IMR-90 (cell line): ENCODE measurements at regions not wholly inside any gene's neighbourhood (a gene's known extent, or its start where the extent isn't known, plus 50 kb on each side); places are given as distances from the start of the nearest gene placed in this dataset.

Experiments
- ATAC-seq: fragments of 200-7000 bp; cut with Tn5 transposase; 2 replicates; pipeline ENCODE4 v1.9.1; 2020; ENCODE audit warnings: low read depth, mild to moderate bottlenecking, moderate library complexity
- BruUV-seq: library from RNA; stranded (reverse); fragments of 400-500 nt; replicated peaks from 2 replicates; lab custom pipeline; 2021; lab: Mats Ljungman, UMichigan
- CTCF ChIA-PET: fragments of 300-600 bp; formaldehyde crosslinking; extraction: SDS; loops from one replicate; lab custom pipeline; 2021; ENCODE audit warnings: antibody characterized with exemption; lab: Yijun Ruan, JAX
- POLR2A ChIA-PET: fragments of 300-600 bp; sonication (Branson Sonifier 250); formaldehyde crosslinking; loops from one replicate; lab custom pipeline; 2022; ENCODE audit warnings: antibody characterized with exemption; ENCODE audit not compliant: unreplicated experiment; lab: Charles Lee
- DNase-seq: peaks from one replicate; pipeline ENCODE4 v3.0.0; 2013
- H2AFZ ChIP-seq: replicated peaks from 2 replicates; pipeline ENCODE3; 2013; ENCODE audit warnings: low read length, mild to moderate bottlenecking; ENCODE audit not compliant: poor library complexity
- H2AK5ac ChIP-seq: 2 replicates; pipeline ENCODE4 v1.6.1; 2013; ENCODE audit warnings: low read depth, low read length, inconsistent platforms
- H2AK9ac ChIP-seq: replicated peaks from 2 replicates; pipeline ENCODE3; 2013; ENCODE audit warnings: mild to moderate bottlenecking, low read depth, low read length, moderate library complexity; ENCODE audit not compliant: poor library complexity
- H2BK120ac ChIP-seq: 2 replicates; pipeline ENCODE4 v1.6.1; 2013; ENCODE audit warnings: low read depth, low read length, inconsistent platforms
- H2BK15ac ChIP-seq: 3 replicates; pipeline ENCODE4 v1.6.1; 2013; ENCODE audit warnings: low read depth, low read length, inconsistent platforms
- H2BK20ac ChIP-seq: 2 replicates; pipeline ENCODE4 v1.6.1; 2013; ENCODE audit warnings: low read depth, mild to moderate bottlenecking, inconsistent platforms, low read length, moderate library complexity
- H2BK5ac ChIP-seq: 2 replicates; pipeline ENCODE4 v1.6.1; 2013; ENCODE audit warnings: mild to moderate bottlenecking, low read depth, low read length, inconsistent platforms; ENCODE audit not compliant: poor library complexity, severe bottlenecking
- H3K14ac ChIP-seq: replicated peaks from 2 replicates; pipeline ENCODE4 v1.6.1; 2013; ENCODE audit warnings: low read depth, low read length, inconsistent platforms
- H3K18ac ChIP-seq: 2 replicates; pipeline ENCODE4 v1.6.1; 2013; ENCODE audit warnings: low read depth, low read length, control low read depth
- H3K23ac ChIP-seq: 2 replicates; pipeline ENCODE4 v1.6.1; 2013; ENCODE audit warnings: low read depth, low read length, inconsistent platforms
- H3K27ac ChIP-seq: 2 replicates; pipeline ENCODE4 v1.5.1; 2013; ENCODE audit warnings: mild to moderate bottlenecking, control low read depth, low read length; ENCODE audit not compliant: insufficient read depth
- H3K27me3 ChIP-seq: 2 replicates; pipeline ENCODE4 v1.6.1; 2013; ENCODE audit warnings: low read length; ENCODE audit not compliant: control insufficient read depth, insufficient read depth
- H3K36me3 ChIP-seq: 2 replicates; pipeline ENCODE4 v1.6.1; 2013; ENCODE audit warnings: low read length, mixed read lengths; ENCODE audit not compliant: control insufficient read depth, insufficient read depth
- H3K4ac ChIP-seq: 2 replicates; pipeline ENCODE4 v1.6.1; 2013; ENCODE audit warnings: low read depth, low read length, inconsistent platforms
- H3K4me1 ChIP-seq: 2 replicates; pipeline ENCODE4 v1.6.1; 2013; ENCODE audit warnings: low read length, mixed read lengths; ENCODE audit not compliant: control insufficient read depth, insufficient read depth
- H3K4me2 ChIP-seq: 2 replicates; pipeline ENCODE4 v1.6.1; 2013; ENCODE audit warnings: low read depth, mild to moderate bottlenecking, control low read depth, low read length, moderate library complexity
- H3K4me3 ChIP-seq: 2 replicates; pipeline ENCODE4 v1.5.1; 2013; ENCODE audit warnings: low read depth, mild to moderate bottlenecking, control low read depth, low read length, moderate library complexity; ENCODE audit not compliant: insufficient read depth
- H3K56ac ChIP-seq: 2 replicates; pipeline ENCODE4 v1.6.1; 2013; ENCODE audit warnings: low read length, inconsistent platforms; ENCODE audit not compliant: insufficient read depth; ENCODE audit errors: extremely low read depth
- H3K79me1 ChIP-seq, 2 experiments: 2 replicates each; pipeline ENCODE4 v1.6.1; 2013; ENCODE audit warnings: low read length in 2 of 2, inconsistent platforms in 1 of 2, low read depth in 1 of 2
- H3K9ac ChIP-seq: 2 replicates; pipeline ENCODE4 v1.6.1; 2013; ENCODE audit warnings: low read depth, low read length, control low read depth
- H3K9me1 ChIP-seq: 2 replicates; pipeline ENCODE4 v1.6.1; 2013; ENCODE audit warnings: low read length, inconsistent platforms; ENCODE audit not compliant: insufficient read depth
- H3K9me3 ChIP-seq: 2 replicates; pipeline ENCODE4 v1.6.1; 2013; ENCODE audit warnings: low read length; ENCODE audit not compliant: control insufficient read depth, insufficient read depth
- H4K20me1 ChIP-seq: 2 replicates; pipeline ENCODE4 v1.6.1; 2013; ENCODE audit warnings: low read length, inconsistent platforms; ENCODE audit not compliant: insufficient read depth
- H4K5ac ChIP-seq: 2 replicates; pipeline ENCODE4 v1.6.1; 2013; ENCODE audit warnings: mild to moderate bottlenecking, low read depth, low read length, control low read depth
- H4K8ac ChIP-seq, 2 experiments: 2 replicates each; pipeline ENCODE4 v1.6.1; 2013; ENCODE audit warnings: low read depth in 2 of 2, low read length in 2 of 2, control low read depth in 1 of 2, inconsistent platforms in 1 of 2
- H4K91ac ChIP-seq: 2 replicates; pipeline ENCODE4 v1.6.1; 2013; ENCODE audit warnings: low read depth, low read length, inconsistent platforms; ENCODE audit not compliant: insufficient read depth
- CEBPB ChIP-seq: IDR thresholded peaks from 2 replicates; pipeline ENCODE4 v1.6.1; 2012; ENCODE audit warnings: low read depth, low read length, improper control_type of control experiment
- CTCF ChIP-seq: conservative IDR thresholded peaks from 2 replicates; pipeline ENCODE4 v1.5.1; 2012; ENCODE audit warnings: mild to moderate bottlenecking, low read depth, low read length, improper control_type of control experiment
- FOS ChIP-seq: fragments of 150-350 bp; IDR thresholded peaks from 2 replicates; pipeline ENCODE4 v1.6.1; 2016; ENCODE audit warnings: low read depth, low read length
- MAFK ChIP-seq: IDR thresholded peaks from 2 replicates; pipeline ENCODE4 v1.6.1; 2012; ENCODE audit warnings: low read depth, low read length, improper control_type of control experiment
- MXI1 ChIP-seq: IDR thresholded peaks from 2 replicates; pipeline ENCODE4 v1.6.1; 2012; ENCODE audit warnings: low read depth, mild to moderate bottlenecking, low read length, moderate library complexity, borderline replicate concordance
- NFE2L2 ChIP-seq: fragments of 150-350 bp; IDR thresholded peaks from 2 replicates; pipeline ENCODE4 v1.6.1; 2016; ENCODE audit warnings: low read depth, mild to moderate bottlenecking, low read length
- RFX5 ChIP-seq: IDR thresholded peaks from 2 replicates; pipeline ENCODE4 v1.8.0; 2012; ENCODE audit warnings: low read depth, mild to moderate bottlenecking, low read length, moderate library complexity
- SMC3 ChIP-seq: fragments of 150-350 bp; IDR thresholded peaks from 2 replicates; pipeline ENCODE4 v1.6.1; 2016; ENCODE audit warnings: low read depth, mild to moderate bottlenecking, antibody characterized with exemption, low read length, moderate library complexity
- WGBS, 2 experiments: methylation state at CpG; one replicate each; pipeline versions ENCODE4 v1.1.5 to v1.1.7; 2013; ENCODE audit warnings: missing lambda C conversion rate in 2 of 2; ENCODE audit not compliant: insufficient read length in 1 of 2; ENCODE audit errors: extremely low coverage in 2 of 2; 5-methylcytosine and 5-hydroxymethylcytosine counted together
- dilution Hi-C: fragments of 300-500 bp; cut with HindIII; formaldehyde crosslinking; loops from one replicate; pipeline ENCODE4 v1.14.3; 2018; ENCODE audit warnings: low sequenced_read_pairs; ENCODE audit not compliant: unreplicated experiment
- in situ Hi-C: fragments of 300-500 bp; cut with MboI; formaldehyde crosslinking; loops from 3 replicates; pipeline ENCODE4 v1.14.3; 2019; ENCODE audit warnings: low sequenced_read_pairs, inconsistent platforms, mixed read lengths
- intact Hi-C: fragments of 100-400 bp; cut with micrococcal nuclease; formaldehyde crosslinking; loops from 2 replicates; pipeline ENCODE4 v1.10.0; 2022
- TF ChIP-seq, protein P1 (sequence below): fragments of 150-350 bp; IDR thresholded peaks from 2 replicates; pipeline ENCODE4 v1.6.1; 2016; ENCODE audit warnings: low read depth, mild to moderate bottlenecking, low read length, moderate library complexity, borderline replicate concordance

DNA sequence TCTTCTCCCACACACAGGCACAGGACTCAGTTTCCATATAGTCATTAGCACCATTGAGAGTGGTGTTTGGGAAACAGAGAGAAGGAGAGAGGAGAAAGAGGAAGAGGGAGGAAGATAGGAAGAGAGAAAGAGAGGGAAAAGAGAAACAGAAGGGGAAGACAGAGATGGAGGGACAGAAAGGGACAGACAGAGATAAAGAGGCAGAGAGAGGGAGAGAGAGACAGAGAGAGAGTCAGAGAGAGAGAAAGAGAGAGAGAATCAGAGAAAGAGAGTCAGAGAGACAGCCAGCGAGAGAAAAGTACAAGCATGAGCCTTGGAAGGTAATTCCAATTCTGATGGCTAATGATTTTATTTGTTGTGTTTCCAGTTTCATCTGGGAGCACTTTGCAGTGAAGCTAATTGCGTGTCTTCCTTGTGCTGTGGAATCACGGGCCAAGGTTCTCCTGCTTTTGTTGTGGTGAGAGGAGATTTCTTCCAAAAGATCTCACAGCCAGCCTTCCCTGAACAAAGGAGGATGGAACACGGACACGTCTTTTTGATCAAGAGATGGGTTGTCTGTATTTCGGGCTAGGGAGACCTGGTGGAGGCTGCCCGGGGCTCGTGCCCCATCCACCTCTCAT is 153.6 kb upstream of the TWIST2 start:
- no peak overlapping the region for H2BK15ac ChIP-seq
- H3K14ac ChIP-seq, result no peak overlapping the region
- H2BK20ac ChIP-seq, result no peak overlapping the region
- in situ Hi-C loops (no loop called here), intact Hi-C loops (no loop called here), dilution Hi-C loops (no loop called here)
- H2BK120ac ChIP-seq, result no peak overlapping the region
- no peak overlapping the region for H3K4me2 ChIP-seq
- 0 out of 2 replicates have a peak, but pooled peaks cover 2% of the 10 kb centered on the region for H3K9me1 ChIP-seq
- no peak overlapping the region for H2AK9ac ChIP-seq
- no peak overlapping the region for H3K9ac ChIP-seq
- H3K36me3 ChIP-seq, result no peaks in the 10 kb centered on the region
- H4K8ac ChIP-seq, result no peak overlapping the region
- no peak overlapping the region for H2AK5ac ChIP-seq
- ATAC-seq (no peak), DNase-seq (no peak)
- H3K79me1 ChIP-seq, result no peaks in the 10 kb centered on the region
- no peak overlapping the region for H3K27ac ChIP-seq
- ChIA-PET CTCF (interaction anchor here (1.0 kb wide), 1 partner anchor 91 kb away, joined by 3 read pairs; no protein-coding TSS in a partner anchor), POLR2A (no interaction called here)
- no peak overlapping the region for H3K4ac ChIP-seq
- H4K5ac ChIP-seq, result no peak overlapping the region
- no peak for TF ChIP-seq SMC3
- TF ChIP-seq, protein P1, sequence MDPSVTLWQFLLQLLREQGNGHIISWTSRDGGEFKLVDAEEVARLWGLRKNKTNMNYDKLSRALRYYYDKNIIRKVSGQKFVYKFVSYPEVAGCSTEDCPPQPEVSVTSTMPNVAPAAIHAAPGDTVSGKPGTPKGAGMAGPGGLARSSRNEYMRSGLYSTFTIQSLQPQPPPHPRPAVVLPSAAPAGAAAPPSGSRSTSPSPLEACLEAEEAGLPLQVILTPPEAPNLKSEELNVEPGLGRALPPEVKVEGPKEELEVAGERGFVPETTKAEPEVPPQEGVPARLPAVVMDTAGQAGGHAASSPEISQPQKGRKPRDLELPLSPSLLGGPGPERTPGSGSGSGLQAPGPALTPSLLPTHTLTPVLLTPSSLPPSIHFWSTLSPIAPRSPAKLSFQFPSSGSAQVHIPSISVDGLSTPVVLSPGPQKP, result no peak
- TF ChIP-seq RFX5, result no peak
- no peak for TF ChIP-seq MXI1
- no peak for TF ChIP-seq FOS
- TF ChIP-seq CEBPB, result no peak
- TF ChIP-seq MAFK, result no peak
- TF ChIP-seq NFE2L2, result no peak
- TF ChIP-seq CTCF, result no peak
- H3K27me3 ChIP-seq, result no peaks in the 10 kb centered on the region
- no peak overlapping the region for H2AFZ ChIP-seq
- no peaks in the 10 kb centered on the region for H3K9me3 ChIP-seq
- H3K4me3 ChIP-seq, result no peak overlapping the region
- H3K56ac ChIP-seq, result no peak overlapping the region
- H2BK5ac ChIP-seq, result no peak overlapping the region
- no peak overlapping the region for H4K91ac ChIP-seq
- WGBS, 2 experiments, result 100% methylated on average over 1 of the region's 8 CpGs; no CpG with 5 or more reads in 1 of the 2 experiments
- peaks cover 1% of the 10 kb centered on the region; the same call in 1 of the 2 replicates for H3K4me1 ChIP-seq
- BruUV-seq, result no TSS peak
- no peak overlapping the region for H3K18ac ChIP-seq
- H4K20me1 ChIP-seq, result no peaks in the 10 kb centered on the region
- H3K23ac ChIP-seq, result no peak overlapping the region
